DOHH2 (cell line): ENCODE measurements at regions not wholly inside any gene's neighbourhood (a gene's known extent, or its start where the extent isn't known, plus 50 kb on each side); places are given as distances from the start of the nearest gene placed in this dataset.

Source experiments
- H3F3A ChIP-seq: fragments of 200-600 bp; sonication (generic), shearing (Covaris generic); 2 replicates; pipeline ENCODE4 v1.6.0; 2016; ENCODE audit warnings: antibody characterized with exemption, mild to moderate bottlenecking; ENCODE audit not compliant: control insufficient read depth, insufficient read depth
- H3K27ac ChIP-seq: fragments of 200-600 bp; sonication (generic); 2 replicates; pipeline ENCODE4 v1.5.1; 2014; ENCODE audit warnings: low read depth, mild to moderate bottlenecking, low read length, moderate library complexity
- H3K27me3 ChIP-seq: fragments of 200-600 bp; sonication (generic); 2 replicates; pipeline ENCODE4 v1.6.1; 2014; ENCODE audit warnings: mild to moderate bottlenecking, low read length, mixed read lengths; ENCODE audit not compliant: control insufficient read depth
- H3K36me3 ChIP-seq: fragments of 200-600 bp; sonication (generic); 2 replicates; pipeline ENCODE4 v1.6.1; 2014; ENCODE audit warnings: mild to moderate bottlenecking, low read length, moderate library complexity, mixed read lengths; ENCODE audit not compliant: control insufficient read depth
- H3K4me1 ChIP-seq: fragments of 200-600 bp; sonication (generic); 2 replicates; pipeline ENCODE4 v1.6.1; 2014; ENCODE audit warnings: mild to moderate bottlenecking, low read length, mixed read lengths; ENCODE audit not compliant: control insufficient read depth
- H3K4me2 ChIP-seq: fragments of 200-600 bp; sonication (generic); 2 replicates; pipeline ENCODE4 v1.6.0; 2014; ENCODE audit warnings: mild to moderate bottlenecking, low read length, moderate library complexity
- H3K4me3 ChIP-seq: fragments of 200-600 bp; sonication (generic); 2 replicates; pipeline ENCODE4 v1.5.1; 2014; ENCODE audit warnings: mild to moderate bottlenecking, low read length, mixed read lengths
- H3K79me2 ChIP-seq: fragments of 200-600 bp; sonication (generic); 2 replicates; pipeline ENCODE4 v1.6.1; 2014; ENCODE audit warnings: mild to moderate bottlenecking, low read length, mixed read lengths; ENCODE audit not compliant: control insufficient read depth
- H3K9me2 ChIP-seq: fragments of 200-600 bp; sonication (generic); replicated peaks from 2 replicates; pipeline ENCODE4 v1.6.1; 2014; ENCODE audit warnings: mild to moderate bottlenecking, low read length, mixed read lengths; ENCODE audit not compliant: control insufficient read depth
- H3K9me3 ChIP-seq: fragments of 200-600 bp; sonication (generic); 2 replicates; pipeline ENCODE4 v1.6.1; 2014; ENCODE audit warnings: antibody characterized with exemption, low read length, mixed read lengths; ENCODE audit not compliant: control insufficient read depth, insufficient read depth
- H4K20me1 ChIP-seq: fragments of 200-600 bp; sonication (generic); 2 replicates; pipeline ENCODE4 v1.6.0; 2014; ENCODE audit warnings: low read depth, mild to moderate bottlenecking, antibody characterized with exemption, low read length, moderate library complexity; ENCODE audit not compliant: control insufficient read depth, insufficient read depth
- EZH2phosphoT487 ChIP-seq: fragments of 200-600 bp; sonication (generic); IDR thresholded peaks from 2 replicates; pipeline ENCODE4 v1.6.1; 2017; ENCODE audit warnings: borderline replicate concordance, mild to moderate bottlenecking, antibody characterized with exemption, low read length, moderate library complexity, mixed read lengths
- TF ChIP-seq, protein P1 (sequence below): fragments of 200-600 bp; sonication (generic); IDR thresholded peaks from one replicate; pipeline ENCODE4 v1.5.1; 2014; ENCODE audit warnings: antibody characterized with exemption, mild to moderate bottlenecking, low read depth, low read length; ENCODE audit not compliant: poor library complexity, severe bottlenecking

DNA sequence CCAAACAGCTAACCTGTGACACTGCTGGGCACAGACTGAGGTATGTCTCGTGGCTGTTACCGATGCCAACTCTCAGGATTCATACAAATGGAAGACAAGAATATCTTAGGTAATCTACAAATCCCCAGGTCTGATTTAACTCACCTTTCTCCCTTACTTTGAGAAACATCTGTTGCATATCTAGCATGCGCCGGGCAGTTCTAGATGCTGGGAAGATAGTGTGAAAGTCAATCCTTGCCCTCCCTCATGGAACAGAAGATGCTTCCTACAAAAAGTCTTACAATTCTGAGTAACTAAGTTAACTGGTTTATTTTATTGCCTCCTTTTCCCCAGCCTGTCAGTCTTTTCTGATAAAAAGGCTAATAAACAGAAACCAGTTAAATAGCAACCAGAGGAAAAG, 212.2 kb upstream of the FAT1 start:
- H3K9me3 ChIP-seq, result no peaks in the 10 kb centered on the region
- no peak overlapping the region for H3K27ac ChIP-seq
- no peak overlapping the region for H3K4me3 ChIP-seq
- H4K20me1 ChIP-seq, result no peaks in the 10 kb centered on the region
- H3K27me3 ChIP-seq, result no peaks in the 10 kb centered on the region
- H3K79me2 ChIP-seq, result no peaks in the 10 kb centered on the region
- TF ChIP-seq EZH2phosphoT487, result no peak
- TF ChIP-seq, protein P1, sequence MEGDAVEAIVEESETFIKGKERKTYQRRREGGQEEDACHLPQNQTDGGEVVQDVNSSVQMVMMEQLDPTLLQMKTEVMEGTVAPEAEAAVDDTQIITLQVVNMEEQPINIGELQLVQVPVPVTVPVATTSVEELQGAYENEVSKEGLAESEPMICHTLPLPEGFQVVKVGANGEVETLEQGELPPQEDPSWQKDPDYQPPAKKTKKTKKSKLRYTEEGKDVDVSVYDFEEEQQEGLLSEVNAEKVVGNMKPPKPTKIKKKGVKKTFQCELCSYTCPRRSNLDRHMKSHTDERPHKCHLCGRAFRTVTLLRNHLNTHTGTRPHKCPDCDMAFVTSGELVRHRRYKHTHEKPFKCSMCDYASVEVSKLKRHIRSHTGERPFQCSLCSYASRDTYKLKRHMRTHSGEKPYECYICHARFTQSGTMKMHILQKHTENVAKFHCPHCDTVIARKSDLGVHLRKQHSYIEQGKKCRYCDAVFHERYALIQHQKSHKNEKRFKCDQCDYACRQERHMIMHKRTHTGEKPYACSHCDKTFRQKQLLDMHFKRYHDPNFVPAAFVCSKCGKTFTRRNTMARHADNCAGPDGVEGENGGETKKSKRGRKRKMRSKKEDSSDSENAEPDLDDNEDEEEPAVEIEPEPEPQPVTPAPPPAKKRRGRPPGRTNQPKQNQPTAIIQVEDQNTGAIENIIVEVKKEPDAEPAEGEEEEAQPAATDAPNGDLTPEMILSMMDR, result no peak
- H3K4me1 ChIP-seq, result no peaks in the 10 kb centered on the region
- H3K9me2 ChIP-seq, result no peaks in the 10 kb centered on the region
- no peaks in the 10 kb centered on the region for H3F3A ChIP-seq
- no peak overlapping the region for H3K4me2 ChIP-seq
- no peaks in the 10 kb centered on the region for H3K36me3 ChIP-seq

DNA sequence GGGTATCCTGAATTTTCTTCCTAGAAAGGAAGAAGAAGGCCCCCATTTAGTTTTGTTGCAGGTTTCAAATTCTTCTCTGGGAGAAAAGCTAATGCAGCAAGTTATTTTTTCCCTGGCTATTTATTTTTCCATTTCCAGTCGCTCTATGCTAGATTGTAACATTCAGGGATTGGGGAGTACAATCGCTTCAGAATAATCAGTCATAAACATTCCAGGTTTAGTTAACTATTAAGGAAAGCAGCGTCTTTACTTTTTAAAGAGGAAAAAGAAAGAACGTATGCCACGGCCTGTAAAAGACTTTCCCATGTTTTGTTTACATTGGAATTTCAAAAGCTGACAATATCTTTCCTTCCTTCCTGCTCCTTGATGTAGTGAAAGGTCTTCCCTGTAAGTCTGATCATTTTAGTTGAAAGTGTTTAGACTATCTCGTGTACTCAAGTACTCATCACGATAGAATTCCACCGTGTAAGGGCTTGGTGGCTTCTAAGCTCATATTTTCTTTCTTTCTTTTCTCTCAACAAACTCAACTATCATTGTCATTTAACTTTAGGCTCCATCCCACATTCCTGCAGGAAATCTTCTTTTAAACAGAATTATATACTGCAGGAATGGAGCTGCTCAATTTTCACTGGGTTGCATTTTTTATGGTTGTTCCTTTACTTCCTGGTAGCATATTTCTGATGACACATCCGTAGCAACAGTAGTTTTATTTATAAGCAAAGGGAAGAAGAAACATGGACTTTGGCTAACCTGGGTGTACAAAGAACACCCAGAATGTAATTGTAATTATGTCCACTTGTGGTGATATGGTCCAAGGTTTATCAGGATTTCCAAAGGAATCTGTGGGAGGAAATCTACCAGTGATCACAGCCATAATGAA, 213.1 kb upstream of the FAT1 start:
- Histone ChIP-seq H4K20me1 (no peaks in the 10 kb centered on the region), H3K36me3 (no peaks in the 10 kb centered on the region), H3K9me2 (no peaks in the 10 kb centered on the region), H3K9me3 (no peaks in the 10 kb centered on the region), H3K27me3 (no peaks in the 10 kb centered on the region), H3K4me1 (no peaks in the 10 kb centered on the region), H3K79me2 (no peaks in the 10 kb centered on the region), H3K27ac (no peak overlapping the region), H3K4me2 (no peak overlapping the region), H3F3A (no peaks in the 10 kb centered on the region), H3K4me3 (no peak overlapping the region)
- TF ChIP-seq EZH2phosphoT487, result no peak
- TF ChIP-seq, protein P1, result no peak

DNA sequence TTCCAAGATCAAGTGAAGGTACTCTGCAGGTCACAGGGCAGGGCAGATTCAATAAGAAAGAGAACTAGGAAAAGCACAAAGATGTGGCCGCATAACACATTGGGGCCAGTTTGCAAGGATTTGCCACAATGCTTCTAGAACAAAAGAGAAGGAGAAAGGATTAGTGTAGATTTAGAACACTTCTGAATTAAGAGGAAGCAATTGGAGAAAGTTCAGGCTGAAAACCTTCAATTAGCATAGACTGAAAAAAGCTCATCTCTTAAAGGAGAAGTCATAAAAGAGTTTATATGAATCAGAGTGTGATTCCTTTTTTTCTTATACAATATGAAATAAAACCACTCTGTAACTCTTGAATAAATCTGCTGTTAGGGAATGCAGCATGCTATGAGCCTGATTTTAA, 215.6 kb upstream of the FAT1 start:
- no peak overlapping the region for H3K27ac ChIP-seq
- H3F3A ChIP-seq, result no peaks in the 10 kb centered on the region
- H3K27me3 ChIP-seq, result no peaks in the 10 kb centered on the region
- H3K4me3 ChIP-seq, result no peak overlapping the region
- no peaks in the 10 kb centered on the region for H3K4me1 ChIP-seq
- H3K4me2 ChIP-seq, result no peak overlapping the region
- TF ChIP-seq, protein P1, result no peak
- TF ChIP-seq EZH2phosphoT487, result no peak
- no peaks in the 10 kb centered on the region for H4K20me1 ChIP-seq
- no peaks in the 10 kb centered on the region for H3K36me3 ChIP-seq
- H3K9me3 ChIP-seq, result no peaks in the 10 kb centered on the region
- H3K79me2 ChIP-seq, result no peaks in the 10 kb centered on the region
- H3K9me2 ChIP-seq, result no peaks in the 10 kb centered on the region
